EH (cell line): ENCODE measurements at regions not wholly inside any gene's neighbourhood (a gene's known extent, or its start where the extent isn't known, plus 50 kb on each side); places are given as distances from the start of the nearest gene placed in this dataset.
"Not testable (repeated sequence)": the region's sequence is repeated elsewhere in the genome, so short reads cannot be mapped to it uniquely, and the experiment has no call there.

ENCODE experiments used
- DNase-seq: peaks from one replicate; pipeline ENCODE4 v3.0.0-alpha.2; 2015; ENCODE audit warnings: low read depth

GRCh38 chr14:84894254-84894653 is 635.7 kb upstream of the FLRT2 start:
- no peak for DNase-seq

- no peak for DNase-seq
Measured at GRCh38 chr14:84922370-84922769, 607.6 kb upstream of the FLRT2 start.

GRCh38 chr14:84926656-84927055 is 603.3 kb upstream of the FLRT2 start:
- no peak for DNase-seq

- no peak for DNase-seq
Measured at GRCh38 chr14:84927096-84927827, 602.7 kb upstream of the FLRT2 start.

GRCh38 chr14:84929086-84929485 is 600.9 kb upstream of the FLRT2 start:
- DNase-seq, result no peak

DNA sequence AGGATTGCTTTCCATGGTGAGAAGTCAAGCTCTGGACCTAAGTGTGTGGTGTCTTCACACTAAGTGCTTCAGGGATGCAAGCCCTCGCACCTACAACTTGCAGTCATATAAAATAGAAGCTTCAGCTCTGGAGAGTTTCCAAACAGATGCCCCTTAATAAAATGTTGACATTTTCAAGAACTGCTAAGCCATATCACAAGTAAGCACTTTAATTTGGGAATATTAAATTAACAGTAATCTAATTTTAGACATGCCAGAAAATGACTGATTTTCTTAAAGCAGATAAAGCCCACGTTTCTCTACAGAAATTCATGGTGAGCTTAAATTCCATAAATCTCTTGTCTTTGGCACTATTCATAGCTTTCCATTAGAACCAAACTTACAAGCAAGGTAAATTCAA is 600.1 kb upstream of the FLRT2 start:
- DNase-seq, result no peak

DNA sequence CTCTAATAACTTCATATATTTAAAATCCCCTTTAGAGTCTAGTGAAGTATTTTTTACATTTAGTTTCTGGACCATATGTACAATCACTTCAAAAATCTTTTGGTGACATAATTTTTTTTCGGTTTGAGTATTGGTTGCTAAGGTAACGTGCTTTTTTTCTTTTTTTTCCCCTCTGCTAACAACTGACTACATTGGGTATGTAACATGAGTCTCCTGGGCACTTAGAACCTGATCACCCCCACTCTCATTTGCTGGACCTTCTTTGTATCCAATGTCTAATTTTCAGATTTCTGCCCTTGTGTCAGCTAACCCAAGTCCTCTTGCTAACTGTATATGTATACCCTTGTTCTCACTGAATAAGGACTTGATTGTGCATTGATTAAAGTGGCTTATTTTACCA is 592.9 kb upstream of the FLRT2 start:
- no peak for DNase-seq

GRCh38 chr14:84937449-84937848 is 592.5 kb upstream of the FLRT2 start:
- DNase-seq, result no peak

- DNase-seq, result not testable (repeated sequence)
Measured at GRCh38 chr14:84944901-84945300, 585.0 kb upstream of the FLRT2 start.

- no peak for DNase-seq
Measured at GRCh38 chr14:84959851-84960520, 570.0 kb upstream of the FLRT2 start.

DNA sequence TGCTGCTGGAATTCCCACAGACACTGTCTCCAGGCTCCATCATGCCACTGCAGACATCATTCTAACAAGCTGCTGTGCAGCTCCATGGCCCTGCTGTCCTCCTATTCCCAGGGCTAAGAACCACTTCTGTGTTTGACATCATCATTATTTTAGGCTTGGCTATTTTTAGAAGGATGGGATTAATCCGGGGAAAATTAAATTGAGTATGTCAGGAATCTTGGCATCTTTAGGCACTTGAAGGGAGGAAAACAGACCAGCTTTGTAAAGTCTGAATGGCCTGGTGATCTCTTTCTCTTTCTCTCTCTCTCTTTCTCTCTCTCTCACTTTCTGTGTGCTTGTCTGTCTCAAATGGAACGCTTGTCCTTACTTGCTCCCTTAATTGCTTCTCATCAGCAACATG is 568.3 kb upstream of the FLRT2 start:
- DNase-seq, result no peak

GRCh38 chr14:84963518-84963917 is 566.4 kb upstream of the FLRT2 start:
- DNase-seq, result no peak

DNA sequence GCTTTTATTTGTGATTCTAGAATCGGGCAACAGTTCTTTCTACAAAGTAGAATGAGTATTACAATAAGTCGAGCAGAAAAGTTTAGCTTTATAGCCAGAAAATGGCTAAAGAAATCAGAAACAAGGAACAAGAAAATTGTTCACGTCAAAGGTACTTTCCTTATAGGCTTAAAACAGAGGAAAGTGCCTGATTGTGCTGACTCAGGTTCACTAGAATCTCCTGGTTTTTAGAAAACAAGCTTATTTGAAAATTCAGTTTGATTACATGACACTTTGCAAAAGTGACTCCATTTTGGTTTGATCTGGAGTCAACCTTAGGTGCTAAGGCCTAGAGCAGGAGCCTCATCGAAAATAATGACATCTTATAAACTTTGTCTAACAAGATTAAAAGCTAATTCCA is 564.7 kb upstream of the FLRT2 start:
- no peak for DNase-seq

DNA sequence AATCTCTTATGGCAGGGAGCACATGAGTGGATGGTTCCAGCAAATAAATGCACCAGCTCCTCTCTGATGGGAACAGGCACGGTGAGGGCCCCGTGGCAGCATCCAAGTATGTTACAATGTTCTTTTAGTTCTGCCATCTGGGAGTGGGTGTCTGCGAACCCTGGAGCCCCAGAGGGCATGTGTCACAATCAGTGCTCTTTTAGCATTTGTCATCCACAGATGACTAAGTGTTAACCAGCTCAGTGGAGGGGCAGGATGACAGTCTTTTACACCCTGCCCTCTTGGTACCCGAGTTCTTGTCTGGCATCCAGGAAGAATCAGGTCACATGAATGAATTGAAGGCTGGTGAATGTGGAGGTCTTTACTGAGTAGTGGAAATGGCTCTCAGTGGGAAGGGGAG is 560.4 kb upstream of the FLRT2 start:
- peak; percentile 1 for DNase-seq

DNA sequence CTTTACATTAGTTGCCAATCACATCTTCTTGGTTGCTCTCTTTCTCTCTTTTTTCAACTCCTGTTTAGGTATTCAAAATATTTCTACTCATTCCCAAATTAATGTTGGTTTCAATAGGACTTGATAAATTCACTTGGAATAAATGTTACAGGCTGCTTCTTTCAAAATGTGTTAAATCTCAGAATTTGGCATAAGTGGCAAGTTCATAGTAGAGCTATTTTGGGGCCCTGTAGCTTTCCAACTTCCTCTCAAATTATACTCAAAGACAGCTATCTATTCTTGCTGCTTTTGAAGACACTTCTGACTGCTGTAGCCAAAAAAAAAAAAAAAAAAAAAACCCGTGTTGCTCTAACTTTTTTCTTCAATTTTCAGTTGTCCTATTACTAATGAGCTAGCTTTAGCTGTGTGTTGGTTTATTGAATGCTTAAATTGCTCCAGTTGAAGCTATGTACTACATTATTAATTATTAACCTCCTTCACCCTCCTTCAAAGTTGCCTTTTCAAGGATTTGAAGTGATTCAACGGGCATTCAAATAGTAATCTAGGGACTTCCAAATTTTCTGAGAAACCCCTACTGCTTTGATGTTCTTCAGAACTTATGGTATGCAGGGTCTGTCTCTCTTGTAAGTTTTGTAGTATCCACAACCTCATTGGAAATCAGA is 554.6 kb upstream of the FLRT2 start:
- DNase-seq, result no peak

- DNase-seq, result no peak
Measured at GRCh38 chr14:84976805-84977204, 553.1 kb upstream of the FLRT2 start.

GRCh38 chr14:84987042-84987441 is 542.9 kb upstream of the FLRT2 start:
- no peak for DNase-seq

DNA sequence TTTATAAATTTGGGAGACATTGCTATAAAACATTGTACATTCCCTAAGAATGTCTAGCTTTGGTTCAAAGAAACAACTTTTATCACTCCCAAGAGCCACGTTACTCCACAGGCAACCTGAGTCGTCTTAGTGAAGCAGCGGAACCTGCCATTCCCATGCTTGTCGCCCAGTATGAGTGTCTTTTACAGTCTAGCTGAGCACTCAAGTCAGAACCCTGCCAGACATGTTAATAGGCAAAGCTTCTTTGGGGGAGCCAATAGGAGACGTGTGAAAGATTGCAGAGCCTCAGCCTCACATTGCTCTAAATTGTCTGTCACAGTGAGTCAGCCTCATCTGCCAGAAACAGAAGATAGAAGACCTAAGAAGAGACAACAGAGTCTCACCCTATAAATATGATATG is 541.6 kb upstream of the FLRT2 start:
- DNase-seq, result no peak

DNA sequence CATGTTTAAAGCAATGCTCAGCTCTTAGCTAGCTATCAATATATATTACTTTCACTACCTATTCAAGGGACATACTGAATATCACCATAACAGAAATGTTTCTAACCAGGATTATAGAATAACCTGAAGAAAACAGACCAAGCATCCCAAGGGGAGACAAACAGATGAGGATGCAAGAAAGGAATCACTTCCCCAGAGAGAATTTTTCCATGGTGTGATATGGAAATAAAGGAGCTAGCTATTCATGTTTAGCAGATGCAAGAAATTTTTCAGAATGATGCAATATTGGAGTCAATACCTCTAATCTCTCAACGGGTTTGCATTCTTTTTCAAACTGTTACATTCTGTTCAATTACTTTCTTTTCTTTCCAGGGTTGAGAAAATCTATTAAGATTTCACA is 538.9 kb upstream of the FLRT2 start:
- no peak for DNase-seq

DNA sequence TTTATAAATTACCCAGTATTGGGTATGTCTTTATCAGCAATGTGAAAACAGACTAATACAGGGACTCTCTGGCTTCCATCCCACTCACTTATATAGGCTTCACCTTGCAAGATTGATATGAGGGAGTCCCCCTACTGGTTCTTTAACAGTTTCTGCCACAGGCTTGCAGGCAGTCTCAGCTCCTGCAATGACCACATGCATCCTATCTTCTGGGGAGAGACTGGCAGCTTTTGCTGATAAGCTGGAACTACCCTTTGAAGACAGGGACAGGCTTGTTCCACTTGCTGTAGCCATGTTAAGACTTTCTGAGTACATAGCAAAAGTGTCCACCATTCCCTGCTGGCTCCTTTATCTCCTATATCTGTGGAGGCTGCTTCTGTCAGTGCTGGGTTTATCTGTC is 531.7 kb upstream of the FLRT2 start:
- DNase-seq, result no peak

GRCh38 chr14:85002846-85003245 is 527.1 kb upstream of the FLRT2 start:
- no peak for DNase-seq

GRCh38 chr14:85003805-85004204 is 526.1 kb upstream of the FLRT2 start:
- DNase-seq, result no peak

DNA sequence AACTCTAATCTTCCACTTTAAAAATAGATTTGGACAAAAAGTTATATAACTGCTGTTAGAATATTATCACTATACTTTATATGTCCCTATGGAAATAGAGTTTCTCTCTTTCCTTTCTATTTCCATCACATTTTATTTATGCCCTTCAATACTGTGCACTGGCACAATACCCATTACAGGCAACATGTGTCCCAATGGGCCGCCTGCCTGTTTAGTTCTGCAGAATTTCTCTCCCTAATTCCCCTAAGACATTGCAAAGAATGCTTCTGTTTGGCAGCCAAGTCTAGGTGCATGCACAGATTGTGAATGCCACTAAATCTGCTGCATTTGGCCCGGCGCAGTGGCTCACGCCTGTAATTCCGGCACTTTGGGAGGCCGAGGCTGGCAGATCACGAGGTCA is 520.4 kb upstream of the FLRT2 start:
- DNase-seq, result no peak
